A549 (cell line): ENCODE measurements at regions not wholly inside any gene's neighbourhood (a gene's known extent, or its start where the extent isn't known, plus 50 kb on each side); places are given as distances from the start of the nearest gene placed in this dataset.

Source experiments
- ATAC-seq, 2 experiments: fragments of 200-7000 bp in 1 of 2; fragments of >200 bp in 1 of 2; cut with Nextera tagmentation in 1 of 2; cut with Tn5 transposase in 1 of 2; 3 replicates each; pipeline versions ENCODE4 v1.8.0 to v1.9.1; 2018 to 2020; ENCODE audit warnings: mild to moderate bottlenecking in 1 of 2, moderate library complexity in 1 of 2
- CTCF ChIA-PET: fragments of 300-600 bp; sonication (Branson Sonifier 250); formaldehyde crosslinking; extraction: SDS; loops from one replicate; lab custom pipeline; 2021; ENCODE audit warnings: antibody characterized with exemption, inconsistent platforms; lab: Yijun Ruan, JAX
- POLR2A ChIA-PET: fragments of 350-600 bp; formaldehyde crosslinking; extraction: SDS; loops from one replicate; lab custom pipeline; 2021; ENCODE audit warnings: antibody characterized with exemption, inconsistent platforms; lab: Yijun Ruan, JAX
- DNase-seq, 2 experiments: peaks; one replicate each; pipeline versions ENCODE4 v3.0.0 to v3.0.0-alpha.2; 2011 to 2016; ENCODE audit warnings: low read depth in 1 of 2, low spot score in 1 of 2
- FAIRE-seq: peaks from 2 replicates; lab custom pipeline; 2011; peaks lifted over from hg19 to GRCh38; lab: Jason Lieb, UNC
- H3K27ac ChIP-seq, 2 experiments: fragments of >200 bp; sonication (Bioruptor Twin); formaldehyde crosslinking; 3 replicates each; pipeline ENCODE4 v1.5.1; 2016 to 2017
- H3K4me1 ChIP-seq: fragments of >200 bp; sonication (Bioruptor Twin); formaldehyde crosslinking; 3 replicates; pipeline ENCODE4 v1.6.1; 2016
- H3K4me2 ChIP-seq: fragments of >200 bp; sonication (Bioruptor Twin); formaldehyde crosslinking; 3 replicates; pipeline ENCODE4 v1.6.1; 2016
- H3K4me3 ChIP-seq: fragments of >200 bp; sonication (Bioruptor Twin); formaldehyde crosslinking; 3 replicates; pipeline ENCODE4 v1.5.1; 2016
- H3K9me3 ChIP-seq: fragments of >200 bp; sonication (Bioruptor Twin); formaldehyde crosslinking; 3 replicates; pipeline ENCODE4 v1.6.1; 2016
- CBX8 ChIP-seq: fragments of 200-600 bp; sonication (generic); IDR thresholded peaks from 2 replicates; pipeline ENCODE4 v1.6.1; 2016
- EP300 ChIP-seq, 2 experiments: fragments of >200 bp; sonication (Bioruptor Twin); formaldehyde crosslinking; IDR thresholded peaks; 2 replicates in 1 of 2; 3 replicates in 1 of 2; pipeline ENCODE4 v1.6.1; 2016 to 2017
- ESRRA ChIP-seq: fragments of 150-350 bp; IDR thresholded peaks from 2 replicates; pipeline ENCODE4 v1.6.1; 2014; ENCODE audit warnings: mild to moderate bottlenecking, low read length, borderline replicate concordance
- FOSL2 ChIP-seq, 2 experiments: fragments of 450-650 bp in 1 of 2; fragments of >200 bp in 1 of 2; sonication (Bioruptor Twin) in 1 of 2; formaldehyde crosslinking; IDR thresholded peaks; 2 replicates each; pipeline versions ENCODE4 v1.5.0 to v1.6.1; 2016 to 2020; ENCODE audit warnings: mild to moderate bottlenecking in 1 of 2, moderate library complexity in 1 of 2
- GATA3 ChIP-seq: IDR thresholded peaks from 2 replicates; pipeline ENCODE4 v1.6.1; 2012; ENCODE audit warnings: borderline replicate concordance
- HOXA7 ChIP-seq: fragments of 250-450 bp; sonication (Bioruptor Pico); IDR thresholded peaks from 2 replicates; pipeline ENCODE4 v1.5.0; 2020; ENCODE audit warnings: mild to moderate bottlenecking, moderate library complexity
- JUN ChIP-seq, 2 experiments: fragments of >200 bp; sonication (Bioruptor Twin); formaldehyde crosslinking; IDR thresholded peaks; 2 replicates in 1 of 2; 3 replicates in 1 of 2; pipeline ENCODE4 v1.6.1; 2016 to 2017
- NFE2L2 ChIP-seq: fragments of 150-350 bp; conservative IDR thresholded peaks from 2 replicates; pipeline ENCODE4 v1.6.1; 2014; ENCODE audit warnings: low read length
- NR3C1 ChIP-seq: fragments of >200 bp; sonication (Bioruptor Twin); formaldehyde crosslinking; IDR thresholded peaks from 3 replicates; pipeline ENCODE4 v1.6.1; 2017
- POLR2AphosphoS2 ChIP-seq: conservative IDR thresholded peaks from 2 replicates; pipeline ENCODE4 v1.6.1; 2012; ENCODE audit warnings: low read length, improper control_type of control experiment, inconsistent platforms
- SMC3 ChIP-seq: fragments of >200 bp; sonication (Bioruptor Twin); formaldehyde crosslinking; IDR thresholded peaks from 3 replicates; pipeline ENCODE4 v1.6.1; 2018; ENCODE audit warnings: inconsistent platforms
- SREBF2 ChIP-seq: fragments of 450-650 bp; IDR thresholded peaks from 2 replicates; pipeline ENCODE4 v1.6.1; 2014; ENCODE audit warnings: mild to moderate bottlenecking, moderate library complexity
- ZC3H11A ChIP-seq: fragments of 450-650 bp; IDR thresholded peaks from 2 replicates; pipeline ENCODE4 v1.6.1; 2014; ENCODE audit warnings: antibody characterized with exemption, mild to moderate bottlenecking
- ZNF302 ChIP-seq: fragments of 250-450 bp; sonication (Bioruptor Pico); IDR thresholded peaks from 2 replicates; pipeline ENCODE4 v1.9.0; 2021; ENCODE audit warnings: inconsistent platforms, mild to moderate bottlenecking, moderate library complexity
- ZSCAN20 ChIP-seq: fragments of 250-450 bp; sonication (Bioruptor Pico); IDR thresholded peaks from 2 replicates; pipeline ENCODE4 v1.8.0; 2022; ENCODE audit warnings: mild to moderate bottlenecking, moderate library complexity
- WGBS: methylation state at CpG from one replicate; pipeline ENCODE4 v1.1.6; 2017; ENCODE audit errors: missing lambda C conversion rate; 5-methylcytosine and 5-hydroxymethylcytosine counted together
- TF ChIP-seq, protein P1 (sequence below): IDR thresholded peaks from 2 replicates; pipeline ENCODE4 v1.6.1; 2012; ENCODE audit warnings: low read depth, borderline replicate concordance
- TF ChIP-seq, protein P2 (sequence below): fragments of >200 bp; sonication (Bioruptor Twin); formaldehyde crosslinking; IDR thresholded peaks from 3 replicates; pipeline ENCODE4 v1.5.1; 2016
- TF ChIP-seq, protein P3 (sequence below): fragments of 250-450 bp; sonication (Bioruptor Pico); IDR thresholded peaks from 2 replicates; pipeline ENCODE4 v1.5.0; 2021; ENCODE audit warnings: mild to moderate bottlenecking, moderate library complexity, borderline replicate concordance
- TF ChIP-seq, protein P4 (sequence below): fragments of 150-350 bp; IDR thresholded peaks from 2 replicates; pipeline ENCODE4 v1.6.1; 2014; ENCODE audit warnings: low read depth, mild to moderate bottlenecking, low read length
- TF ChIP-seq, protein P5 (sequence below): fragments of >200 bp; sonication (Bioruptor Twin); formaldehyde crosslinking; IDR thresholded peaks from 3 replicates; pipeline ENCODE4 v1.6.1; 2016
- TF ChIP-seq, protein P6 (sequence below): fragments of >200 bp; sonication (Bioruptor Twin); formaldehyde crosslinking; IDR thresholded peaks from 2 replicates; pipeline ENCODE4 v1.6.1; 2016

DNA sequence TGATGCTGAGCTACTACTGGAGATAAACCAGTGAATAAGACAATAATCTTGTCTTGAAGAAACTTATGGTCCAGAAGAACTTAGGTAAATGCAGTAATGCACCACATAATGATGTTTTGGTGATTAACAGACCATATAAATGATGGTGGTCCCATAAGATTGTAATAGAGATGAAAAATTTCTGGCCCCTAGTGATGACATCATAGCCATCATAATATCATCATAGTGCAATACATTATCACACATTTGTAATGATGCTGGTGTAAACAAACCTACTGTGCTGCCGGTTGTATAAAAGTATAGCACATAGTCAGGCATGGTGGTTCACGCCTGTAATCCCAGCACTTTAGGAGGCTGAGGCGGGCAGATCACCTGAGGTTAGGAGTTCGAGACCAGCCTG is 846.8 kb downstream of the FSTL5 start:
- no peak for ATAC-seq
- no peak for FAIRE-seq
- Histone ChIP-seq H3K4me1 (no peaks in the 10 kb centered on the region), H3K4me3 (no peak overlapping the region), H3K27ac (no peak overlapping the region), H3K9me3 (no peaks in the 10 kb centered on the region), H3K4me2 (no peak overlapping the region)
- 51% methylated on average over 4 of the region's 4 CpGs for WGBS
- CTCF ChIA-PET: interaction anchor here (0.5 to 0.6 kb wide), 2 partner anchors 373 to 495 kb away, joined by 3 to 4 read pairs; no protein-coding TSS in a partner anchor
- POLR2A ChIA-PET: no interaction called here
- no peak for DNase-seq
- TF ChIP-seq SMC3 (no peak), FOSL2 (IDR thresholded peaks at IDR 0.05) (no peak), FOSL2 (CRISPR knock-in tag; IDR thresholded peaks at IDR 0.05) (no peak), NFE2L2 (no peak), POLR2AphosphoS2 (no peak), GATA3 (no peak), ESRRA (no peak), ZSCAN20 (no peak)
- TF ChIP-seq, protein P1, sequence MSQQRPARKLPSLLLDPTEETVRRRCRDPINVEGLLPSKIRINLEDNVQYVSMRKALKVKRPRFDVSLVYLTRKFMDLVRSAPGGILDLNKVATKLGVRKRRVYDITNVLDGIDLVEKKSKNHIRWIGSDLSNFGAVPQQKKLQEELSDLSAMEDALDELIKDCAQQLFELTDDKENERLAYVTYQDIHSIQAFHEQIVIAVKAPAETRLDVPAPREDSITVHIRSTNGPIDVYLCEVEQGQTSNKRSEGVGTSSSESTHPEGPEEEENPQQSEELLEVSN: no peak
- TF ChIP-seq, protein P2, sequence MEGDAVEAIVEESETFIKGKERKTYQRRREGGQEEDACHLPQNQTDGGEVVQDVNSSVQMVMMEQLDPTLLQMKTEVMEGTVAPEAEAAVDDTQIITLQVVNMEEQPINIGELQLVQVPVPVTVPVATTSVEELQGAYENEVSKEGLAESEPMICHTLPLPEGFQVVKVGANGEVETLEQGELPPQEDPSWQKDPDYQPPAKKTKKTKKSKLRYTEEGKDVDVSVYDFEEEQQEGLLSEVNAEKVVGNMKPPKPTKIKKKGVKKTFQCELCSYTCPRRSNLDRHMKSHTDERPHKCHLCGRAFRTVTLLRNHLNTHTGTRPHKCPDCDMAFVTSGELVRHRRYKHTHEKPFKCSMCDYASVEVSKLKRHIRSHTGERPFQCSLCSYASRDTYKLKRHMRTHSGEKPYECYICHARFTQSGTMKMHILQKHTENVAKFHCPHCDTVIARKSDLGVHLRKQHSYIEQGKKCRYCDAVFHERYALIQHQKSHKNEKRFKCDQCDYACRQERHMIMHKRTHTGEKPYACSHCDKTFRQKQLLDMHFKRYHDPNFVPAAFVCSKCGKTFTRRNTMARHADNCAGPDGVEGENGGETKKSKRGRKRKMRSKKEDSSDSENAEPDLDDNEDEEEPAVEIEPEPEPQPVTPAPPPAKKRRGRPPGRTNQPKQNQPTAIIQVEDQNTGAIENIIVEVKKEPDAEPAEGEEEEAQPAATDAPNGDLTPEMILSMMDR: no peak

DNA sequence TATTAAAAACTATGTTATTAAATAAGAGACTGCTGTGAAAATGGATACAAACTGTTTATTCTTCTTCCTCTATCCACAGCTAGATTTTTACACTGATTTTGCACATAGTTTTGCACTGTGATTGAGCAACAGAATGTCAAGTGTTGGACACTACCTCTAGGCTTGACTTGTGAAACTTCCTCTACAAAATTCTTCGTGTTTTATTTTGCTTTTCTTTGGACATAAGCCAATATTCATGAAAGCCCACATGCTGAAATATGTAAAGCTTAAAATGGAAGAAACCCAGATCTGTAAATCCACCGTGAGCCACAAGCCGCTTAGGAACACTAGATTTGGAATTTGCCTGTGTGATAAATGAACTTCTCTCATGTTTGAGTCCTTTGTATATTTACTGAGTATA is 849.4 kb downstream of the FSTL5 start:
- no peaks in the 10 kb centered on the region for H3K9me3 ChIP-seq
- WGBS: 50% methylated on average over 3 of the region's 3 CpGs
- ChIA-PET POLR2A (no interaction called here), CTCF (no interaction called here)
- FAIRE-seq (no peak), DNase-seq (no peak), ATAC-seq (no peak)
- no peaks in the 10 kb centered on the region for H3K4me1 ChIP-seq
- no peak overlapping the region for H3K4me3 ChIP-seq
- no peak overlapping the region for H3K27ac ChIP-seq
- no peak overlapping the region for H3K4me2 ChIP-seq
- no peak for TF ChIP-seq ZC3H11A
- TF ChIP-seq, protein P3, sequence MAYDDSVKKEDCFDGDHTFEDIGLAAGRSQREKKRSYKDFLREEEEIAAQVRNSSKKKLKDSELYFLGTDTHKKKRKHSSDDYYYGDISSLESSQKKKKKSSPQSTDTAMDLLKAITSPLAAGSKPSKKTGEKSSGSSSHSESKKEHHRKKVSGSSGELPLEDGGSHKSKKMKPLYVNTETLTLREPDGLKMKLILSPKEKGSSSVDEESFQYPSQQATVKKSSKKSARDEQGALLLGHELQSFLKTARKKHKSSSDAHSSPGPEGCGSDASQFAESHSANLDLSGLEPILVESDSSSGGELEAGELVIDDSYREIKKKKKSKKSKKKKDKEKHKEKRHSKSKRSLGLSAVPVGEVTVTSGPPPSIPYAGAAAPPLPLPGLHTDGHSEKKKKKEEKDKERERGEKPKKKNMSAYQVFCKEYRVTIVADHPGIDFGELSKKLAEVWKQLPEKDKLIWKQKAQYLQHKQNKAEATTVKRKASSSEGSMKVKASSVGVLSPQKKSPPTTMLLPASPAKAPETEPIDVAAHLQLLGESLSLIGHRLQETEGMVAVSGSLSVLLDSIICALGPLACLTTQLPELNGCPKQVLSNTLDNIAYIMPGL (CRISPR knock-in tag): no peak
- no peak for TF ChIP-seq JUN (IDR thresholded peaks at IDR 0.05)
- TF ChIP-seq FOSL2 (IDR thresholded peaks at IDR 0.05): no peak
- no peak for TF ChIP-seq FOSL2 (CRISPR knock-in tag; IDR thresholded peaks at IDR 0.05)
- no peak for TF ChIP-seq ZSCAN20
- no peak for TF ChIP-seq NR3C1
- TF ChIP-seq, protein P4, sequence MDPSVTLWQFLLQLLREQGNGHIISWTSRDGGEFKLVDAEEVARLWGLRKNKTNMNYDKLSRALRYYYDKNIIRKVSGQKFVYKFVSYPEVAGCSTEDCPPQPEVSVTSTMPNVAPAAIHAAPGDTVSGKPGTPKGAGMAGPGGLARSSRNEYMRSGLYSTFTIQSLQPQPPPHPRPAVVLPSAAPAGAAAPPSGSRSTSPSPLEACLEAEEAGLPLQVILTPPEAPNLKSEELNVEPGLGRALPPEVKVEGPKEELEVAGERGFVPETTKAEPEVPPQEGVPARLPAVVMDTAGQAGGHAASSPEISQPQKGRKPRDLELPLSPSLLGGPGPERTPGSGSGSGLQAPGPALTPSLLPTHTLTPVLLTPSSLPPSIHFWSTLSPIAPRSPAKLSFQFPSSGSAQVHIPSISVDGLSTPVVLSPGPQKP: no peak
- TF ChIP-seq, protein P5, sequence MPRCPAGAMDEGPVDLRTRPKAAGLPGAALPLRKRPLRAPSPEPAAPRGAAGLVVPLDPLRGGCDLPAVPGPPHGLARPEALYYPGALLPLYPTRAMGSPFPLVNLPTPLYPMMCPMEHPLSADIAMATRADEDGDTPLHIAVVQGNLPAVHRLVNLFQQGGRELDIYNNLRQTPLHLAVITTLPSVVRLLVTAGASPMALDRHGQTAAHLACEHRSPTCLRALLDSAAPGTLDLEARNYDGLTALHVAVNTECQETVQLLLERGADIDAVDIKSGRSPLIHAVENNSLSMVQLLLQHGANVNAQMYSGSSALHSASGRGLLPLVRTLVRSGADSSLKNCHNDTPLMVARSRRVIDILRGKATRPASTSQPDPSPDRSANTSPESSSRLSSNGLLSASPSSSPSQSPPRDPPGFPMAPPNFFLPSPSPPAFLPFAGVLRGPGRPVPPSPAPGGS: no peak
- no peak for TF ChIP-seq EP300 (IDR thresholded peaks at IDR 0.05)
- no peak for TF ChIP-seq CBX8
- no peak for TF ChIP-seq ZNF302 (CRISPR knock-in tag)
- TF ChIP-seq, protein P2: no peak
- TF ChIP-seq, protein P6, sequence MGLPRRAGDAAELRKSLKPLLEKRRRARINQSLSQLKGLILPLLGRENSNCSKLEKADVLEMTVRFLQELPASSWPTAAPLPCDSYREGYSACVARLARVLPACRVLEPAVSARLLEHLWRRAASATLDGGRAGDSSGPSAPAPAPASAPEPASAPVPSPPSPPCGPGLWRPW: no peak
- TF ChIP-seq HOXA7 (CRISPR knock-in tag): no peak
- TF ChIP-seq SREBF2: no peak
- no peak for TF ChIP-seq ESRRA
